ENCODE measurements at regions not wholly inside any gene's neighbourhood (a gene's known extent, or its start where the extent isn't known, plus 50 kb on each side); places are given as distances from the start of the nearest gene placed in this dataset.
A peak's percentile ranks its signal among the peaks of the same experiment; 100 is the strongest.

DNA sequence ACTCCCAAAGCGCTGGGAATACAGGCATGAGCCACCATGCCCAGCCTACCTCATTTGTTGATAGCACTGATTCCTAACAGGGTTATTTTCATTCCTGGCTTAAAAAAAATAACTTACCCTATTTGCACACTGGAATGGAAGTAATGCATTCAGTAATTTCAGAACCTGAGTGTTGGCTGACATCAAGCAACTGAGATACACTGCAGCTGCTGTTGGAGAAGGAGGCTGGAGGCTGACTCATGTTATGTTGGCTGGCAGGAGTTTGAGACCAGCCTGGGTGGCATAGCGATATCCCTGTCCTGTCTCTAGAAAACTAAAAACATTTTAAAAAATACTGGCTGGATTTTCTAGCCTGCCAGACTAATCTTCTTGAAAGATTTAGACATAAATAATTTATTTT, 385.1 kb upstream of the MEX3C start:
- DNase-seq (ENCODE audit: low spot score): no peak

DNA sequence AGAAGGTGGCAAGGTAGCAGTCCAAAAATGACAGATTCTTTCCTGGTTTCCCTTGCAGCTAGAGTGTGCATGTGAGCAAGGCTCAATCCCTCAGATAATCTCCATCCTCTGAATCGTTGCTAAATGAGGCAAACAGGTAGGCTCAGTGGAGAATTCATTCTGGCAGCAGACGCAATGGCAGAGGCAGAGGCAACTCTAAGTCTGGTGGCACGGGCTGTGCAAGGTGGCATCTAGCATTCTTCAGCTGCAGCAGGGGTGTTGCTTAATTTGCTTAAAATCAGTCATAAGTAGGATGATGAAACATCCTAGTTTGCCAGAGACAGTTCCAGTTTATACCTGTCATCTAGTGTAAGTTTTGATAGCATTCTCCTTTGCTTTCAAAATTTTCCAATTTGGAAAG, 391.1 kb upstream of the MEX3C start:
- no peak for DNase-seq (ENCODE audit: low spot score)

DNA sequence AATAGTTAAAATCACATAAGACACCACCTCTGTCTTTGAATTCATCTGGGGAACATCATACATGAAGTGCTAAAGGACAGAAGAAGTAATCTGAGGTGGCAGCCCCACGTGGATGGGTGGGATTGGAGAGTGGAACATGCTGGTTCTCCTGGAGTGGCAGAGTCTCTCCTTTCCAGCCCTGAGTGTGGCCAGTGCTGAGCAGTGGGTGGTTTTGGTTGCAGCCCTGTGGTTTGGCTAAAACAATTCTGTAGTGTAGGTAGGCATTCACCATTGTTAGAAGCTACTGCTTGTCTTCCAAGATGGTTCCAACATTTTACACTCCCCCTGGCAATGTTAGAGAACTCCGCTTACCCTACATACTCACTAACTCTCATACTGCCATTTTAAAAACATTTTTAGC, 396.4 kb upstream of the MEX3C start:
- no peak for DNase-seq (ENCODE audit: low spot score)

DNA sequence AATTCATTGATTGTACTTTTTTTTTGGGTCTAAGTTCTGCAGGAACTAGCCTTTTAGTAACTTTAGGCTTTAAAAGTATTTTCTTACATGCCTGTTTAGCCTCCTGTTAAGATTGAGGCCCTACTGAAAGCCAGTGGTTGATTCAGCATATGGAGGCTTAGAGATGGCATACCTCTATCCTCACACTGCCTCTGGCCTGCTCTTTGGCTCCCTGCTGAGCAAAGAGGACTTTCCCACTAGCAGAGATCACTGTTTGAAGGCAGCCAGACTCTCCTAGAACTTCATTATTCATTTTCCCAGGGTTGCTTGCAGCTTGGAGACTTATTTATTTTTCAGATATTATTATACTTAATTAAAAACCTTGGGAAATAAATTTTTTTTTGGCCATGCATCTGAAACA, 405.6 kb upstream of the MEX3C start:
- no peak for DNase-seq (ENCODE audit: low spot score)

DNA sequence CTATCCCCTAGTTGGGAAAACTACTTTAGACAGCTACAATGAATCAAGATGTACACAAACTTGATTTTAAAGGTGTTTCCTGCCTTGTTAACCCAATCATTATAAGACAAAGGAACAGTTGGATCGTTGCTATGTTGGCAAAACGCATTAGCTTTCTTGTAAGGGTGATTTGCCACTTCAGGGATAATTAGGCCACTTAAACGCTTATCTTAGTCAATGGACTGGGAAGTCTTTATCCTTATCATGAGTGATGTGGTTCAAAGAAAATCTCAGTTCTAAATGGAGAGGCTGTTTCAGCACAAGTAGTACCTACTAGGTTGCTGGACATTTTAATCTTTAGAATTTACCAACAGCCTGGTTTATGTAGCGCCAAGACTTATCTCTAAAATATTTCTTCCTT, 406.1 kb upstream of the MEX3C start:
- DNase-seq (ENCODE audit: low spot score): no peak

DNA sequence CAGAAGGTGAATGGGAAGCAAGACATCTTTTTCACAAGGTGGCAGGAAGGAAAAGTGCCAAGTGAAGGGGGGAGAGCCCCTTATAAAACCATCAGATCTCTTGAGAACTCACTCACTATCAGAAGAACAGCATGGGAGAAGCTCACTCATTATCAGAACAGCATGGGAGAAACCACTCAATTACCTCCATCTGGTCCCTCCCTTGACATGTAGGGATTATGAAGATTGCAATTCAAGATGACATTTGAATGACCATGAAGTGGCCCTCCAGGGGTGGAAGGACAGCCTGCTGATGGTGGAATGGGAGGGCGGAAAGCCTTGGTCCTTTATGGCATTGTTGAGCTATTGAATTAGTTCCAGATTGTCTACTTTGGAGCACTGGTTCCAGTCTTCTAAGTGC, 413.0 kb upstream of the MEX3C start:
- DNase-seq (ENCODE audit: low spot score): no peak

DNA sequence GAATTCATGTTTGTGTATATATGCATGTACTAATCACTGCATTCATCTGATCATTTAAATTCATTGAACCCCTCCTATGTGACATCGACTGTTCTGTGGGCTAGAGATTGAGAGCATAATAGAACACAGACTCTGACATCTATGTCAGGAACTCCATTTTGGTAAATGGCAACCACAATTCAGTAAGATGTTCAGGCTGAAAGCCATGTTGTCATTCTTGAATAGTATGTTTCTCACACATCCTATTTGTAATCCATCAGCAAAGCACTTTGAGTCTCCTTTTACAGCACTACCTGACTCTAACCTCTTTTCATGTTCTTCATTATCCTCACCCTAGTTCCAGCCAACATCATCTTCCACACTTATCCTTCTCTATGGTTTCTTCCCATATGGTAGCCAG, 413.8 kb upstream of the MEX3C start:
- no peak for DNase-seq (ENCODE audit: low spot score)

DNA sequence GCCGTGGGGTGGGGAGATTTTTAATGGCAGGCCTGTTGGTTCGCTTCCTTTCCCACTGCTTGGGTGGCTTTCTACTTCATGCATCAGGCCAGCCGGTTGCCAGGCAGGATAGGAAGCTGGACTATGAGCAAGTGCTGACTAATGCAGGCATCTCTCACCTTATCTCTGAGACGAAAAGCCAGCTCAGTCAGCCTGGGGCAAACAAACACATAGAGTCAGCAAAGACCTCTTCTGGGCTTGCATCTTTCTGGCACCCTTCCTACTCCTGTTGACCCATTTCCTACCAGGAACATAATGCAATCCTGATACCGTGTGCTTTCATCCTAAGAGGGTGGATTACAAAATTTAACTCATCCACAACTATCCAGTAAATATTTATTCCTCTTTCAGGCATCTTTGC, 416.6 kb upstream of the MEX3C start:
- no peak for DNase-seq (ENCODE audit: low spot score)

DNA sequence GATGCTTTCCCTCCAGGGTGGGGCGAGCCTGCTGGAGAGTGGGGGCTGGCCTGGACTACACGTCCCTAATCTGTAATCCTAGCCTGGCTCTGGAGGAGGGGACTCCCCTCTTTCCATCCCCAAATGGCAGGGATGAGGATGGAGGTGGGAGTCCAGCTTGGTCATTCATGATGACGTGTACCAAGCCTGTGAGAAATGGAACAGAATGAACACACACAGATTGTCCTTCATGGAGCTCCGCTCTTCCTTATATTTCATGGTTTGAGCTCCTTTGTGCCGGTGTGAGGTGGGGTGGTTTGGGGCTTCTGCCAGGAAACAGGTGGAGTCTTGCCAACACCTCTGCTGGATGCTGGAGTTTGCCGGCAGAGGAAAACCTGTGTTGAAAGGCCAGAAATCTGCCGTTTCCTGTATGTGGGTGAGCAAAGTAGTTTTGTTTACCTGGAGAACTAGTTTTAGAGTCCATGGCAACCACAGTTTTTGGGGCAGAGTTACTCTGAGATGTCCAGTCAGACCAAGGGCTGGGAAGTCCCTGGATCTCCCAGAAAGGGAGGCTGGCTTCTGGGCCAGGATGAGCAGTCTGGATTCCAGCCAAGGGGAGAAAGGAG, 417.6 kb upstream of the MEX3C start:
- no peak for DNase-seq (ENCODE audit: low spot score)

DNA sequence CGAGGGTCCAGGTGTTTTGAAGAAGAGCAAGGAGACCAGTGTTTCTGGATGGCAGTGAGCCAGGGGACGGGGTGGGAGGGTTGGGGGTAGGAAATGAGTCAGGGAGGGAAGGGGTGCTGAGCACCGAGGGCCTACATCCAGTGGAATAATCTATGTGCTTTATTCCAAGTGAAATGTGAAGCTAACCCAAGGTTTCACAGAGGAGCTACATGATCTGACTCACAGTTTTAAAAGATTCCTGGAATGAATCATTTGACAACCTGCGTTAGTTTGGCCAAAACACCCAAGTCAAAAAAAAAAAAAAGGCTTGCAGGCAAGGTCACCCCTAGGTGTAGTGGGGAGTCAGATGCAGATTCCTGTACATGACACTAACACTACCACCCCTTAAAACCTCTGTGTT, 419.7 kb upstream of the MEX3C start:
- no peak for DNase-seq (ENCODE audit: low spot score)

DNA sequence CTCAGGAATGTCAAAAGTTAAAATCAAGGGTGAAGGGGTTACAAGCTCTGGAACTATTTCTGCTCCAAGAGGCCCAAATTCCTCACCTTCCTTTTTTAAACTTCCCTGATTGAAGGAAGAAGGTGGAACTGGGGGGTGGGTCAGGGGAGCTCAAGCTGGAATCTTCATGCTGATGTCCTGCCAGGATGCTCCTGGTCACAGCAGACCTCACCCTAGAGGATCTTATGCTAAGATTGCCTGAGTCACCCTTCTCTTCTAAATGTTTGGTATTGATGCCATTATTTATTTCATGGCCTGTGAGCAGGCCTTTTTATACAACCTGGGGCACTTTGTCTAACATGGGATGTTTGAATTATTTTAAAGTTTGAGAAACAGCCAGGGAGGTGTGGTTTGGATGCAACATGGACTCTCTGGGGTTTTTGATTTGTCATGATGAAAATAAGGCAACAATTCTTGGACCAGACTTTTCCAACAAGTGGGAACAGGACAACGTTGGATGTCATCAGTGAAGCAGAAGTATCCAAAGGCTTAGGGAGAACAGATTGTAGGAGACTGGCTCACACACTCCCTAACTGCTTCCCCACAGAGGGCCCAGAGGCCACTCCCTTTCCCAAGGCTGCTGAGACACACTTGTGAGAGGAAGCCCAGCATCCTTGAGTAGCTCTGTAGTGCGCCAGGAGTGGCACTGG, 420.2 kb upstream of the MEX3C start:
- no peak for DNase-seq (ENCODE audit: low spot score)

DNA sequence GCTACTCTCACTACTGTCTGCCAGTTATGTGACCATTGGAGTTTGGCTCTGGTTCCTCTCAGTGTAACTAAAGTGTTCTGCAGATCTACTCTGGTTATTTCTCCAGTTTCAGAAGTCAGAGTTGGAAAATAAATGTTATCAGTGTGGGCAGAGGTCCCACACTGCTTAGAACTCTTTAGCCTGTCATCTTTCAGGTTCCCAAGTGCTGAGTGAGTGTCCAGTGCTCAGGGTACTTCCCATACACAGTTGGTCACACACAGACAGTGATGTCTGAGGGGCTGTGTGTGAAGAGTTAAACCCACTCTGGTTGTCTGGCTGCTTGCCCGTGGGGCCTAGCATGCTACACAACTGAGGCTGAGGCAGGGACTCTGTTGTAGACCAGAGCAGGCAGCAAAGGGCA, 421.8 kb upstream of the MEX3C start:
- no peak for DNase-seq (ENCODE audit: low spot score)

DNA sequence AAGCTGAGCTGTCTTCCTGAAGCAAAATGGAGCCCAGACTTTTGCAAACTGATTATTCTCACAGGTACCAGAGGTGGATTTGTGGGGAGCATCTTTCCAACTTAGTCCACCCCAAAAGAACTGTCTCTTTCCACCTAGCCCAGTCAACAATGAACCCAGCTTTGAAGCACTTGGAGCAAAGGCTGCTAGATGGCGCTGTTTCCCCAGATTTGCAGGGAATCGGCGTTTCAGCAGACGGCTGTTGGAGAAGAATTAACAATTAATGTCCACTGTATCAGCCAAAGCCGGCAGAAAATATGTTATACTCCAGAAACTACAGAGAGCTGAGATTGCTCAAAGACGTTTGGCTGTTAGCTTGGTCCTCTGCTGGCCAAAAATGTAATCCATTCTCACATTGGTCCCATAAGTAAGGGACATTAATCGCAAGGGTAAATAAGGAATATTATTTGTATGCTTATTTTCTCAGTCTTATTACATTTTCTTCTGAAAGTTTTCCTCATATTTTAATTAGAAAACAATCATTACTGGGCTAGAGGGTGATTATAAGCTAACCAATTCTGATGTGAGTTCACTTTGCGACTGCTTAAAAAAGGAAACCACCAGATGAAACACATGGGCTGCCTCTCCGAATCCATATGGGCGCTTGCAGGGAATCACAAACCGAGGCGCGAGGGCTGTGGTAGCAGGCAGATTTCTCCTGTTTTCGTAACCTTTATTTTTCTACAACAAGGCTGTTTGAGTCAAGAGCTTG, 423.8 kb upstream of the MEX3C start:
- DNase-seq (ENCODE audit: low spot score): peak; percentile 76

DNA sequence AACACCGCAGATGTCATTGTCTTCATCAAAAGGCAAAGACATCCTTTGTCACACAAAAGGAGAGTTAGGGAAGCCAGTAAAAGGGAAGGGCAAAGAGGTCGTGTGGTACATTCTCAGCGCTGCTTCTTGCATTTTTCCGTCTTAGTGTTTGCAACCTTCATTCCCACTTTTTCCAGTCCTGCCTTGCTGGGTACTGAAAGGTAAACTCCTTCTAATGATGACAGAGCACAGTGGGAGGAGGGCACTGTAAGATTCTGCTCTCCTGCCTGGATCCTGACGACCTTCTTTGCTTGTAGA, 424.3 kb upstream of the MEX3C start:
- DNase-seq (ENCODE audit: low spot score): no peak

DNA sequence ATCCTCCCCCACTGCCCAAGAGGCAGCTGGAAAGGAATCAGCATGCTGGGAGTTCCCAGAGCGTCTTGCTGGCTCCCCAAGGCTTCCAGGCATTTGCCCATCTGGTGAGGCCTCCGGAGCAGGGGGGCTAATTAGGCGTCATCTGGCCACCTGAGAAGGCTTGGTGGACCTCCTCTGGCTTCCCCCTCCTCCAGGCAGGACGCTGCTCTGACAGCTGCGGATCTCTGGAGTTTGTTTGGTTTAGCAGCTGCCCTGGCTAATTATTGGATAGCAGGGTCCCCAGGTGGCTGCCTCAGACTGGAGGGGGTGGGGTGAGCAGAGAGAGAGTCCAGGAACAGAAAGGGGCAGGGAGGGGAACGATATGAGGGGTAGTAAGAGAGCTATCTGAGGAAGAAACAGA, 425.2 kb upstream of the MEX3C start:
- no peak for DNase-seq (ENCODE audit: low spot score)

DNA sequence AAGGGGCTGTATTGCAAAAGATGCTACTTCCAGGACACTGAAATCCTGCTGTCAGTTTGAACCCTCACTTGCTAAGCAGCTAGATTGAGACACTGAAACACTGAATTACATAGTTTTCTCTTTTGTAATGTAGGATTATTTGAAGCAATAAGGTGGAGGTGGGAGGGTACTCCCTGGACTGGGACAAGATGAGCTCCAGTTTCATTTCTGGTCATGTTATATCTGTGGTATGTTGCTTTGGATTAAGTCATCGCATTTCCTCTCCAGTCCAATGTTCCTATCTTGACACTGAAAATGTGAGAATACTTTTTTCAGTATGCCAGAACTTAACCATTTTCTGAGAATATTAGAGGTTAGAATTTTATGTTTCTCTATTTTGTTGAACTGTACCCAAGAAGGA, 426.2 kb upstream of the MEX3C start:
- DNase-seq (ENCODE audit: low spot score): no peak

DNA sequence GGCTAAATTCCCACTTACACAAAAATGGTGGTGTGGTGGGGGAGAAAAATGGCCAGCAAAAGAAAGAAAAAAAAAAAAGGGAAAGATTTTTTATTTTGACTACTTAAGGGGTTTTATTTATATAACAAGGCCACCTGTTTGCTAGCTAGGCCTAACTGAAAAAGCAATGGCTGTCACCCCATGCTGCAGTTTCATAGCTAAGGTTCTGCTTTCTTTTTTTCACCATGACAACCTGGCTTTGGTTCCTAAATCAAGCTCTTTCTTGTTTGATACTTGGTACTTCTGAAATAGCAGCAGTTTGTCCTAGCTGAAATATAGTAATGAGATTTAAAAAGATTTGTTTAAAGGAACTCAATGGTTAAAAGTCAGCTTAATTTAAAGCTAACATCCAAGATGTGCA, 433.2 kb upstream of the MEX3C start:
- no peak for DNase-seq (ENCODE audit: low spot score)

DNA sequence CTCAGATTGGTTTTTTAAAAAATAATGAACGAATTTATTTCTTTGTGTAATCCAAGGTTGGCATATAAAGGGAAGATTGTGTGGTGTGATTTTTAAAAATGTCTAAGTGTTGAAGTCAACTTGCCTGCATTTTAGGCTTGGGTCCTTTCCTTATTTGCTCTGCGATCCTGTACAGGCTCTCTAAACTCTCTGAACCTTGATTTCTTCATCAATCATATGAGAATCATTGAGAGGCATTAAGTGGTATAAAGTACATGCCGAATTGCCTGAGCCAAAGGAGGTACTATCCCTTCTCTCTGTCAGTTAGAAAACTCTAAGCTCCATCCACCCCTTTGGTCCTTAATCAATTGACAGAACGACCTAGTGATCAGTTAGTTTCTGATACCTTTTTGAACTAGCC, 440.4 kb upstream of the MEX3C start:
- no peak for DNase-seq (ENCODE audit: low spot score)

DNA sequence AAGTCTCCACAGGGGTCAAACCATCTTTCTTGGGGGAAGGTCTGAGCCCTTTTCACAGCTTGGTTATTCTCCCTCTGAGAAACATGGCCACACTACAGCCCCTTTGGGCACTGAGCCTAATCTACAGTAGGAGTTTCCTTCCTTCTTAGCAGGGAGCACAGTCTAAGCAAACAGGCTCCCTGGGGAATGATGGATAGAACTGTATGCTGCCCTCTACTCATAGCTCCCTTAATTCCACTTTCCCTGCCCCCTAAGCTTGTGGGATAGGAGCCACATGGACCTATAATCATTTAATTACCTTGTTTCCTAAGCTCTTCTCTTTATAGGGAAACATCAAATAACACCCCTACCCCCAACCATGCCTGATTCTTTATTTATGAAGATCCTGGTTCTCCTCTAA, 442.1 kb upstream of the MEX3C start:
- no peak for DNase-seq (ENCODE audit: low spot score)

DNA sequence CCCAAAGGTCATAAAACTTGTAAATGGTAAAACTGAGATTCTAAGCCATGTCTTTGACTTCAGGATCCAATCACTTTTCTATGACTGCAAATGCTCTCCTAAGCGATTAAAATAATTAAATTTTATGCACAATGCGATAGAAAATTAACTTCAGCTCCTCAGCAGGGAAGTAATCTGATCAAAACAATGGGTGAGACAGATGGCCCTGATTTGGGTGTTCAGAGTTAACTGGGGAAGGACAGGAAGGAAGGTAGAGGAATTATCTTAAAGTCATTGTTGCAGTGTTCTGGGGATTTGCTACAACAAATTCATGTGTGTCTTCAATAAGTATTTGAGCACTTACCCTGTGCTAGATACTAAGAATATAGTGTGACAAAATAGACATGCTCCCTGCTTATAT, 446.0 kb upstream of the MEX3C start:
- DNase-seq (ENCODE audit: low spot score): no peak

DNA sequence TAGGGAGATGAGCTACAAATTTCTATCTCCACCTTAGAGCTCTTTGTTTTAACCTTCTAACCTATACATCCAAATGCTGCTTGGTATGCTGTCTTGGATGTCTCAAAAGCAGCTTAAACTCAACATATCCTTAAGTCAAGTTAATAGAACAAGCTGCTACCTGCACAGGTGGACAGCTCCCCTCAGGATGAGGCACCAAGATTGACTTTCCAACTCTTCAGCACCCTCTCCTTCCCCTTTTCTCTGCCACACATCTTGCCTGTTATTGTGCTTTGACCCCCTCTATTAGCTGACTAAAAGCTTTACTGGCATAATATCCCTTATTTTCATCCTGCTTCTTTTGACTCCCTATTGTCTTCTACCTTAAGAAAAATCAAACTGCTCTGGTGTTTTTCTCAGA, 448.1 kb upstream of the MEX3C start:
- DNase-seq (ENCODE audit: low spot score): no peak

DNA sequence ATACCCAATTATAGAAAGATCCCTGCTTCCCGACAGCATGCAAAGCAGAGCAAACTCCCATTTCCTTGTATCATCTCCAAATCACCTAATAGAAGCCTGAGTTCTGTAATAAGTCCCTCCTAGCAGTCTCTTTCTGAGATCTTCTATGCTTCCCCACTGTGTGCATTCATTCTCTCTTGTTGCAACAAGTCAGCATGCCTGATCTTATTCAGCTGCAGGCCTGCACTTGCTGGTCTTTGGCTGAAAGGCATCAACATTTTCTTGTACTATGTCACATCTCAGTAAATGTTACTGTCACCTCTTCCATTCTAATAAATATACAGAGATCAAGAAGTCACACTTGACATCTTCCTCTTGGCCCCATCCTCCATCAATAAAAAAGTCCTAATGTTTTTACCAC, 449.9 kb upstream of the MEX3C start:
- no peak for DNase-seq (ENCODE audit: low spot score)

DNA sequence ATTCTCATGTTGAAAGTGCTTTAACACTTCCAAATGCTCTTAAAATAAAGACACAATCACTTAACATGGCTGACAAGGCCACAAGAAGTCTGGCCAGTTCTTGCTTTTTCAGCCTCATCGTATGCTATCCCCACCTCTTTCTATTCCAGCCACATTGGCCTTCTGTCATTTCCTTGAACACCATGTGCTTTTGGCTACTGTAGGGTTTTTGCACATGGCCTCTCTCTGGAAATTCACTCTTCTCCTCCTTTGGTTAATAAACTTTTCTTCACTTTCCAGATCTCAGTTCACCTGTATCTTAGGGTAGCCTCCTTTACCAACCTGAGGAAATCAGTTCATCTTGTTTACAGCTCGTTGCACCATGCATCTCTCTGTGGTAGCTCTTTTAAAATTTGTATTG, 450.5 kb upstream of the MEX3C start:
- DNase-seq (ENCODE audit: low spot score): no peak

DNA sequence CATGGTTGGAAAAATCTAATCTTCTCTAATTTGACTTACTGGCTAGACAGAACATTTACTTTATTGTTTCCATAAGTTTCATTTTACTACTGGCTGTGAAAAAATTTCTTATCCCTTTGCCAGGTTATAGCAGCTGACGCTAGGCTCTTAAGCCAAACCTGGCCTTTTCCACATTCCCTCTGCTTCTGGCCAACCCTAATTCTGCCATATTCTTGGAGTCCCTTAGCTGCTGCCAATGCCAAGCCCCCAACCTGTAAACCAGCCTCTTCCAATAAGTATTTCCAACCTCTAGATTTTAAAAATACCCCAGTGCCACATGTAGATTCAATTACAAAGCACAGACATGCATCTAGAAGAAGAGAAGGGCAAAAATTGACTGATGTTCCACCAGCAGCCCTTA, 452.3 kb upstream of the MEX3C start:
- DNase-seq (ENCODE audit: low spot score): no peak

All from globus pallidus (tissue), 1 donor.